ENCODE measurements at regions not wholly inside any gene's neighbourhood (a gene's known extent, or its start where the extent isn't known, plus 50 kb on each side); places are given as distances from the start of the nearest gene placed in this dataset.

DNA sequence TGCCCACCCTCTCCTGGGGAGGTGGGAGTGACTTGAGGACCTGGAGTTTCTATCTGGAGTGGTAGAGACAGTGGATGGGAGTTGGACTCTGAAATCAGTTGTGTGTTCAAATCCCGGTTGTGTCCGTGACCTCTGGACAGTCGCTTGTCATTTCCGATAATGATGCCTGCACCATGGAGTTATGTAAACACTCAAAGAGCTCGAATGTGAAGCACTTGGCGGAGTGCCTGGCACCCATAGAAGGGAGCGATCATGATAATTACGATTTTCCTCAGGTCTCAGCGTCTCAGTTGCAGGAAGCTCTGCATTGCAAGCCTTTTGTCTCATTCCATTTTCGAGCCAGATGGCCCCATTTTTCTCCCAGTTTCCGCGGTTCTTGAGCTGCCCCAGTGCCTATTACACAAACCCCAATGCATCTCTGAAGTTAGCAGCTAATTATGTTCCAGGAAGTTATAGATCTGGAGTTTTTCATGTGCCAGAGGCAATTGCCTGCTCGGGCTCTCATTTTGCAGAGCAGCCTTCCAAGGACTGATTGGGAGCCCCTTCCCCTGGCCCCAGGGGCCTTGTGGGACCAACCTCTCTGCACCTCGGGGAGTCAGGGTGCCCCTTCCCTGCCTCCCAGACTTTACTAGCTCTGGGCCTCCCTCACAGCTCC, 175.5 kb upstream of the MVB12B start (continued):
- TF ChIP-seq, protein P1, sequence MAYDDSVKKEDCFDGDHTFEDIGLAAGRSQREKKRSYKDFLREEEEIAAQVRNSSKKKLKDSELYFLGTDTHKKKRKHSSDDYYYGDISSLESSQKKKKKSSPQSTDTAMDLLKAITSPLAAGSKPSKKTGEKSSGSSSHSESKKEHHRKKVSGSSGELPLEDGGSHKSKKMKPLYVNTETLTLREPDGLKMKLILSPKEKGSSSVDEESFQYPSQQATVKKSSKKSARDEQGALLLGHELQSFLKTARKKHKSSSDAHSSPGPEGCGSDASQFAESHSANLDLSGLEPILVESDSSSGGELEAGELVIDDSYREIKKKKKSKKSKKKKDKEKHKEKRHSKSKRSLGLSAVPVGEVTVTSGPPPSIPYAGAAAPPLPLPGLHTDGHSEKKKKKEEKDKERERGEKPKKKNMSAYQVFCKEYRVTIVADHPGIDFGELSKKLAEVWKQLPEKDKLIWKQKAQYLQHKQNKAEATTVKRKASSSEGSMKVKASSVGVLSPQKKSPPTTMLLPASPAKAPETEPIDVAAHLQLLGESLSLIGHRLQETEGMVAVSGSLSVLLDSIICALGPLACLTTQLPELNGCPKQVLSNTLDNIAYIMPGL (CRISPR knock-in tag; IDR thresholded peaks at IDR 0.05) = no peak
- no peak for TF ChIP-seq SUPT5H (IDR thresholded peaks at IDR 0.05)
- TF ChIP-seq ZNF444 (CRISPR knock-in tag; IDR thresholded peaks at IDR 0.05) = no peak

GRCh38 chr9:126151686-126152134, 174.9 kb upstream of the MVB12B start:
- intact Hi-C loops (cut with micrococcal nuclease) (no loop called here), in situ Hi-C loops (cut with MboI) (no loop called here)
- no TSS peak for BruUV-seq (replicated peaks)
- Histone ChIP-seq H3K79me2 (ENCODE audit: control insufficient read depth, insufficient read depth, low read length) (no peaks in the 10 kb centered on the region), H3K9ac (ENCODE audit: insufficient read depth in 1 of 2, low read depth in 2 of 2, low read length in 2 of 2) (no peak overlapping the region), H4K20me1 (replicated peaks; ENCODE audit: control insufficient read depth, insufficient read depth, low read length) (0 out of 2 replicates have a peak, but pooled peaks cover 3% of the 10 kb centered on the region), H3K4me2 (ENCODE audit: insufficient read depth, low read length) (no peak overlapping the region), H3K36me3 (ENCODE audit: control insufficient read depth, insufficient read depth, low read length) (no peaks in the 10 kb centered on the region), H3K27me3 (ENCODE audit: control insufficient read depth in 2 of 2, insufficient read depth in 2 of 2, low read length in 2 of 2) (peaks cover 11 to 25% of the 10 kb centered on the region in 2 experiments; a peak in 4 of 5 replicates), H3K9me1 (ENCODE audit: control insufficient read depth, insufficient read depth, low read length) (no peaks in the 10 kb centered on the region), H3K9me3 (replicated peaks; ENCODE audit: control insufficient read depth, insufficient read depth, low read depth, low read length) (no peaks in the 10 kb centered on the region), H3K4me3 (no peak overlapping the region), H2AFZ (ENCODE audit: low read depth, low read length) (no peak overlapping the region), H3K4me1 (replicated peaks in 1 of 2; ENCODE audit: control insufficient read depth in 2 of 2, insufficient read depth in 2 of 2, low read length in 2 of 2) (no peaks in the 10 kb centered on the region), H3K27ac (ENCODE audit: extremely low read depth, low read depth, low read length) (no peak overlapping the region)
- POLR2A ChIA-PET = no interaction called here
- no peak for TF ChIP-seq ZNF224 (CRISPR knock-in tag; IDR thresholded peaks at IDR 0.05)
- TF ChIP-seq, protein P2, sequence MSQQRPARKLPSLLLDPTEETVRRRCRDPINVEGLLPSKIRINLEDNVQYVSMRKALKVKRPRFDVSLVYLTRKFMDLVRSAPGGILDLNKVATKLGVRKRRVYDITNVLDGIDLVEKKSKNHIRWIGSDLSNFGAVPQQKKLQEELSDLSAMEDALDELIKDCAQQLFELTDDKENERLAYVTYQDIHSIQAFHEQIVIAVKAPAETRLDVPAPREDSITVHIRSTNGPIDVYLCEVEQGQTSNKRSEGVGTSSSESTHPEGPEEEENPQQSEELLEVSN (IDR thresholded peaks at IDR 0.05; ENCODE audit: borderline replicate concordance in 1 of 2, extremely low read depth in 1 of 2, insufficient read depth in 1 of 2, insufficient read length in 1 of 2, low read depth in 1 of 2, low read length in 1 of 2, poor library complexity in 1 of 2, severe bottlenecking in 1 of 2) = no peak
- no peak for TF ChIP-seq ZNF696 (CRISPR knock-in tag; conservative IDR thresholded peaks at IDR 0.05)
- TF ChIP-seq ZNF324 (CRISPR knock-in tag; IDR thresholded peaks at IDR 0.05) = no peak
- TF ChIP-seq RBM15 (IDR thresholded peaks at IDR 0.05; ENCODE audit: insufficient read depth, low read length) = no peak
- no peak for TF ChIP-seq PML (IDR thresholded peaks at IDR 0.05; ENCODE audit: low read length)
- TF ChIP-seq HNRNPL (IDR thresholded peaks at IDR 0.05; ENCODE audit: low read depth, low read length) = no peak
- no peak for TF ChIP-seq ATF2 (CRISPR knock-in tag; IDR thresholded peaks at IDR 0.05)
- no peak for TF ChIP-seq HIVEP1 (CRISPR knock-in tag; IDR thresholded peaks at IDR 0.05)
- TF ChIP-seq SMAD4 (CRISPR knock-in tag; conservative IDR thresholded peaks at IDR 0.05) = no peak
- TF ChIP-seq, protein P3, sequence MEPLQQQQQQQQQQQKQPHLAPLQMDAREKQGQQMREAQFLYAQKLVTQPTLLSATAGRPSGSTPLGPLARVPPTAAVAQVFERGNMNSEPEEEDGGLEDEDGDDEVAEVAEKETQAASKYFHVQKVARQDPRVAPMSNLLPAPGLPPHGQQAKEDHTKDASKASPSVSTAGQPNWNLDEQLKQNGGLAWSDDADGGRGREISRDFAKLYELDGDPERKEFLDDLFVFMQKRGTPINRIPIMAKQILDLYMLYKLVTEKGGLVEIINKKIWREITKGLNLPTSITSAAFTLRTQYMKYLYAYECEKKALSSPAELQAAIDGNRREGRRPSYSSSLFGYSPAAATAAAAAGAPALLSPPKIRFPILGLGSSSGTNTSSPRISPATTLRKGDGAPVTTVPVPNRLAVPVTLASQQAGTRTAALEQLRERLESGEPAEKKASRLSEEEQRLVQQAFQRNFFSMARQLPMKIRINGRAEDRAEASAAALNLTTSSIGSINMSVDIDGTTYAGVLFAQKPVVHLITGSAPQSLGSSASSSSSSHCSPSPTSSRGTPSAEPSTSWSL (CRISPR knock-in tag; IDR thresholded peaks at IDR 0.05; ENCODE audit: borderline replicate concordance) = no peak
- TF ChIP-seq MEF2D (tag; conservative IDR thresholded peaks at IDR 0.05; ENCODE audit: low read depth) = no peak
- 0% methylated on average over 5 of the region's 5 CpGs for WGBS (ENCODE audit: insufficient coverage, low coverage, missing lambda C conversion rate)
- FAIRE-seq (no peak), DNase-seq (ENCODE audit: extremely low read depth in 1 of 4, low spot score in 3 of 4) (no peak), ATAC-seq (no peak)
- CTCF ChIA-PET (ENCODE audit: low intra/inter-chr PET ratio) = no interaction called here

All from K562 (cell line).